ENCODE measurements at regions not wholly inside any gene's neighbourhood (a gene's known extent, or its start where the extent isn't known, plus 50 kb on each side); places are given as distances from the start of the nearest gene placed in this dataset.

DNA sequence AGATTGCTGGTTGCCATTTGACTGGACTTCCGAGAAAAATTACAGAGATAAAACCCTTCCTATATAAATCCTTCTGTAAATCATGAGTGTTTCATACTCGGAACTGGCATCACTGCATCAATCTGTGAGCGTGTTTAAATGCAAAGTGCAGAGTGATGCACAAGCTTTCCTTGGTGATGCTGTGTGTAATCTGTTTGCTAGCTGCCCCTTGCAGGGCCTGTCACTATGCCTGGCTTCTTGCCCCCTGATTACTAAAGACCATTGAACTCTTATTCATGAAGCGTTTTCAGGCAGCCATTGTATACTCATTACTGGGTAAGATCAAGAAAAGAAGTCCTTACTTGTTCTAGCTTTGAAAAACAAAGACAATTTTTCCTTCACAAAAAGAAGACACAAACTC is 266.9 kb upstream of the FANCL start:
- Mint-ChIP-seq H3K4me1 (peaks cover 6% of the 10 kb centered on the region), H3K36me3 (ENCODE audit: low read depth) (no peaks in the 10 kb centered on the region), H3K4me3 (no peak overlapping the region), H3K27me3 (ENCODE audit: insufficient read depth) (no peaks in the 10 kb centered on the region), H3K27ac (no peak overlapping the region), H3K9me3 (no peaks in the 10 kb centered on the region)
- Histone ChIP-seq H3K4me3 (ENCODE audit: low read length) (no peak overlapping the region), H3K9ac (ENCODE audit: extremely low read depth, low read length, poor library complexity, severe bottlenecking) (no peak overlapping the region), H3K36me3 (ENCODE audit: control insufficient read depth, insufficient read depth, low read length) (no peaks in the 10 kb centered on the region), H3K9me3 (ENCODE audit: control insufficient read depth, low read length) (no peaks in the 10 kb centered on the region), H3K27me3 (ENCODE audit: control insufficient read depth, insufficient read depth, low read length, poor library complexity, severe bottlenecking) (no peaks in the 10 kb centered on the region), H3K27ac (ENCODE audit: low read depth, low read length) (no peak overlapping the region), H3K4me1 (ENCODE audit: control insufficient read depth, insufficient read depth, low read length) (no peaks in the 10 kb centered on the region)
- DNase-seq = no peak
- 79 to 90% methylated on average over 2 to 4 of the region's 4 CpGs for WGBS, 2 experiments (ENCODE audit: insufficient coverage in 1 of 2, insufficient read length in 1 of 2)
- TF ChIP-seq, protein P1, sequence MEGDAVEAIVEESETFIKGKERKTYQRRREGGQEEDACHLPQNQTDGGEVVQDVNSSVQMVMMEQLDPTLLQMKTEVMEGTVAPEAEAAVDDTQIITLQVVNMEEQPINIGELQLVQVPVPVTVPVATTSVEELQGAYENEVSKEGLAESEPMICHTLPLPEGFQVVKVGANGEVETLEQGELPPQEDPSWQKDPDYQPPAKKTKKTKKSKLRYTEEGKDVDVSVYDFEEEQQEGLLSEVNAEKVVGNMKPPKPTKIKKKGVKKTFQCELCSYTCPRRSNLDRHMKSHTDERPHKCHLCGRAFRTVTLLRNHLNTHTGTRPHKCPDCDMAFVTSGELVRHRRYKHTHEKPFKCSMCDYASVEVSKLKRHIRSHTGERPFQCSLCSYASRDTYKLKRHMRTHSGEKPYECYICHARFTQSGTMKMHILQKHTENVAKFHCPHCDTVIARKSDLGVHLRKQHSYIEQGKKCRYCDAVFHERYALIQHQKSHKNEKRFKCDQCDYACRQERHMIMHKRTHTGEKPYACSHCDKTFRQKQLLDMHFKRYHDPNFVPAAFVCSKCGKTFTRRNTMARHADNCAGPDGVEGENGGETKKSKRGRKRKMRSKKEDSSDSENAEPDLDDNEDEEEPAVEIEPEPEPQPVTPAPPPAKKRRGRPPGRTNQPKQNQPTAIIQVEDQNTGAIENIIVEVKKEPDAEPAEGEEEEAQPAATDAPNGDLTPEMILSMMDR (conservative IDR thresholded peaks at IDR 0.05) = no peak

DNA sequence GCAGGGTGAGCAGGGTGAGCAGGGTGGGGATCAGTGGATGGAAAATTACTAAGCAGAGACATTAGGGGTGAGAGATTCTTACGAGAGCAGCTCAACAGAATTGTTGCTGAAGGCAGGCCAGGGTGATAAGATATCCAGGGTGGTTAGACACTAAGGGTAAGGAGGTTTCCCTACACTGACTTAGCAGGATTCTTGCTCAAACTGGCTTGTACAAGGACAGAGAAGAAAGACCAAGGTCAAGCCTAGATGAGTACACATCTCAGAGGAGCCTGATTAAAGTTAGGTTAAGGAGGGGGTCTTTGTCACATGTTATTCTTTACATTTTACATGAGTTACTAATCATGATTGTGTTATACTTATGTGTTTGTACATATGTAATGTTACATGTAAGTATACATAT is 262.8 kb upstream of the FANCL start:
- Mint-ChIP-seq H3K9me3 (no peaks in the 10 kb centered on the region), H3K36me3 (ENCODE audit: low read depth) (no peaks in the 10 kb centered on the region), H3K4me1 (peaks cover 6% of the 10 kb centered on the region), H3K27me3 (ENCODE audit: insufficient read depth) (no peaks in the 10 kb centered on the region), H3K4me3 (no peak overlapping the region), H3K27ac (no peak overlapping the region)
- H3K9ac ChIP-seq (ENCODE audit: extremely low read depth, low read length, poor library complexity, severe bottlenecking) = no peak overlapping the region
- H3K36me3 ChIP-seq (ENCODE audit: control insufficient read depth, insufficient read depth, low read length) = no peaks in the 10 kb centered on the region
- 82 to 100% methylated on average over 1 of the region's 1 CpG for WGBS, 2 experiments (ENCODE audit: insufficient coverage in 1 of 2, insufficient read length in 1 of 2)
- no peaks in the 10 kb centered on the region for H3K27me3 ChIP-seq (ENCODE audit: control insufficient read depth, insufficient read depth, low read length, poor library complexity, severe bottlenecking)
- TF ChIP-seq, protein P1 (conservative IDR thresholded peaks at IDR 0.05) = no peak
- H3K27ac ChIP-seq (ENCODE audit: low read depth, low read length) = no peak overlapping the region
- no peak overlapping the region for H3K4me3 ChIP-seq (ENCODE audit: low read length)
- no peaks in the 10 kb centered on the region for H3K9me3 ChIP-seq (ENCODE audit: control insufficient read depth, low read length)
- no peak for DNase-seq
- H3K4me1 ChIP-seq (ENCODE audit: control insufficient read depth, insufficient read depth, low read length) = no peaks in the 10 kb centered on the region

DNA sequence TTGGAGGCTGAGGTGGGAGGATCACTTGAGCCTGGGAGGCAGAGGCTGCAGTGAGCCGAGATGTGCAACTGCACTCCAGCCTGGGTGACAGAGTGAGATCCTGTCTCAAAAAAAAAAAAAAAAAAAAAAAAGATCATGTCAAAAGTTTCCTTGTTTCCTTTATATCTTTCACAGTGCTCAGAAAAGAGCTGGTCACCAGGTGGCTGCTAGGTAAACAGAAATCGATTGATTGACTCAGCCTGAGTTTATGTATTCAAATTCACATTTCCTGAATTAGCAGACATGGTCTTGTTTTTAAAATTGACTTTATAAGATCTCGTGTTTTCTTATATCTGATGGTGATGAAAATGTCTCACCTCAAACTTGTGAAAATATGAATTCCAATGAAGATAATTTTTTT is 261.8 kb upstream of the FANCL start:
- H3K27me3 ChIP-seq (ENCODE audit: control insufficient read depth, insufficient read depth, low read length, poor library complexity, severe bottlenecking) = no peaks in the 10 kb centered on the region
- H3K4me1 Mint-ChIP-seq = peaks cover 7% of the 10 kb centered on the region
- TF ChIP-seq, protein P1 (conservative IDR thresholded peaks at IDR 0.05) = no peak
- H3K27ac Mint-ChIP-seq = no peak overlapping the region
- H3K4me3 Mint-ChIP-seq = no peak overlapping the region
- H3K9me3 ChIP-seq (ENCODE audit: control insufficient read depth, low read length) = no peaks in the 10 kb centered on the region
- no peaks in the 10 kb centered on the region for H3K4me1 ChIP-seq (ENCODE audit: control insufficient read depth, insufficient read depth, low read length)
- H3K27ac ChIP-seq (ENCODE audit: low read depth, low read length) = no peak overlapping the region
- no peak overlapping the region for H3K4me3 ChIP-seq (ENCODE audit: low read length)
- no peak for DNase-seq
- H3K36me3 ChIP-seq (ENCODE audit: control insufficient read depth, insufficient read depth, low read length) = no peaks in the 10 kb centered on the region
- H3K9me3 Mint-ChIP-seq = no peaks in the 10 kb centered on the region
- no peak overlapping the region for H3K9ac ChIP-seq (ENCODE audit: extremely low read depth, low read length, poor library complexity, severe bottlenecking)
- 90 to 100% methylated on average over 1 to 3 of the region's 3 CpGs for WGBS, 2 experiments (ENCODE audit: insufficient coverage in 1 of 2, insufficient read length in 1 of 2)
- H3K27me3 Mint-ChIP-seq (ENCODE audit: insufficient read depth) = no peaks in the 10 kb centered on the region
- H3K36me3 Mint-ChIP-seq (ENCODE audit: low read depth) = no peaks in the 10 kb centered on the region

Data from endodermal cell (in vitro differentiated cells).